Thyroid gland (tissue), 4 donors: ENCODE measurements at regions not wholly inside any gene's neighbourhood (a gene's known extent, or its start where the extent isn't known, plus 50 kb on each side); places are given as distances from the start of the nearest gene placed in this dataset.
"Not testable (repeated sequence)": the region's sequence is repeated elsewhere in the genome, so short reads cannot be mapped to it uniquely, and the experiment has no call there.

Source experiments
- POLR2A ChIP-seq, 2 donors: fragments of 450-650 bp; IDR thresholded peaks; one replicate each; pipeline ENCODE4 v1.6.1; 2017; ENCODE audit warnings: antibody characterized with exemption in 2 of 2, mild to moderate bottlenecking in 2 of 2, moderate library complexity in 1 of 2
- TF ChIP-seq, protein P1 (sequence below), 6 experiments: fragments of 200-600 bp in 3 of 6; fragments of 450-650 bp in 3 of 6; sonication (generic) in 3 of 6; IDR thresholded peaks; one replicate each; pipeline ENCODE4 v1.5.1; 2016 to 2019; ENCODE audit warnings: antibody characterized with exemption in 6 of 6, mild to moderate bottlenecking in 2 of 6, inconsistent platforms in 1 of 6, moderate library complexity in 1 of 6

GRCh38 chr6:50571230-50571629 lies 142.1 kb upstream of the TFAP2D start:
- TF ChIP-seq, protein P1, sequence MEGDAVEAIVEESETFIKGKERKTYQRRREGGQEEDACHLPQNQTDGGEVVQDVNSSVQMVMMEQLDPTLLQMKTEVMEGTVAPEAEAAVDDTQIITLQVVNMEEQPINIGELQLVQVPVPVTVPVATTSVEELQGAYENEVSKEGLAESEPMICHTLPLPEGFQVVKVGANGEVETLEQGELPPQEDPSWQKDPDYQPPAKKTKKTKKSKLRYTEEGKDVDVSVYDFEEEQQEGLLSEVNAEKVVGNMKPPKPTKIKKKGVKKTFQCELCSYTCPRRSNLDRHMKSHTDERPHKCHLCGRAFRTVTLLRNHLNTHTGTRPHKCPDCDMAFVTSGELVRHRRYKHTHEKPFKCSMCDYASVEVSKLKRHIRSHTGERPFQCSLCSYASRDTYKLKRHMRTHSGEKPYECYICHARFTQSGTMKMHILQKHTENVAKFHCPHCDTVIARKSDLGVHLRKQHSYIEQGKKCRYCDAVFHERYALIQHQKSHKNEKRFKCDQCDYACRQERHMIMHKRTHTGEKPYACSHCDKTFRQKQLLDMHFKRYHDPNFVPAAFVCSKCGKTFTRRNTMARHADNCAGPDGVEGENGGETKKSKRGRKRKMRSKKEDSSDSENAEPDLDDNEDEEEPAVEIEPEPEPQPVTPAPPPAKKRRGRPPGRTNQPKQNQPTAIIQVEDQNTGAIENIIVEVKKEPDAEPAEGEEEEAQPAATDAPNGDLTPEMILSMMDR (IDR thresholded peaks at IDR 0.05), result not testable (repeated sequence)
- not testable (repeated sequence) for TF ChIP-seq POLR2A (IDR thresholded peaks at IDR 0.05)
